ENCODE measurements at regions not wholly inside any gene's neighbourhood (a gene's known extent, or its start where the extent isn't known, plus 50 kb on each side); places are given as distances from the start of the nearest gene placed in this dataset.

- no peak overlapping the region for H3K27ac ChIP-seq (ENCODE audit: insufficient read depth, low read depth, low read length)
- CTCF ChIA-PET: no interaction called here
- H3K36me3 ChIP-seq (ENCODE audit: control insufficient read depth in 2 of 2, extremely low read depth in 1 of 2, insufficient read depth in 2 of 2, low read length in 2 of 2): no peaks in the 10 kb centered on the region
- TF ChIP-seq MYC (IDR thresholded peaks at IDR 0.05; ENCODE audit: low read depth, low read length) (no peak), JUN (IDR thresholded peaks at IDR 0.05; ENCODE audit: borderline replicate concordance, insufficient read depth, insufficient read length, low read depth) (no peak), CTCF (IDR thresholded peaks at IDR 0.05; ENCODE audit: extremely low read depth in 1 of 2, insufficient read depth in 1 of 2, low read depth in 1 of 2, low read length in 2 of 2) (no peak), MAX (IDR thresholded peaks at IDR 0.05; ENCODE audit: insufficient read depth, insufficient read length) (no peak), POLR2AphosphoS5 (IDR thresholded peaks at IDR 0.05; ENCODE audit: insufficient read depth, low read depth, low read length) (no peak), FOS (IDR thresholded peaks at IDR 0.05; ENCODE audit: borderline replicate concordance, insufficient read depth, low read length) (no peak), POLR2A (IDR thresholded peaks at IDR 0.05; ENCODE audit: low read depth, low read length) (no peak), GATA2 (IDR thresholded peaks at IDR 0.05; ENCODE audit: insufficient read depth, insufficient read length, low read depth, low read length) (no peak), EZH2 (IDR thresholded peaks at IDR 0.05; ENCODE audit: borderline replicate concordance, low read depth, low read length, severe bottlenecking) (no peak)
- H3K9me1 ChIP-seq (replicated peaks; ENCODE audit: control insufficient read depth, extremely low read depth, insufficient read depth, low read length): no peaks in the 10 kb centered on the region
- no peak overlapping the region for H2AFZ ChIP-seq (ENCODE audit: low read depth, low read length)
- intact Hi-C loops (cut with micrococcal nuclease): no loop called here
- no peak overlapping the region for H3K4me3 ChIP-seq (replicated peaks in 1 of 3; ENCODE audit: insufficient read depth in 1 of 3, low read depth in 1 of 3, low read length in 3 of 3)
- H3K27me3 ChIP-seq (ENCODE audit: control insufficient read depth in 2 of 2, insufficient read depth in 2 of 2, low read length in 2 of 2): no peaks in the 10 kb centered on the region
- BruUV-seq (replicated peaks): no TSS peak
- H3K4me1 ChIP-seq (ENCODE audit: control insufficient read depth, extremely low read depth, insufficient read depth, low read length): no peaks in the 10 kb centered on the region
- H3K9ac ChIP-seq (replicated peaks; ENCODE audit: extremely low read depth, insufficient read depth, low read length): no peak overlapping the region
- DNase-seq (ENCODE audit: low read depth, low spot score) (no peak), FAIRE-seq (no peak)
- dilution Hi-C loops (cut with MboI; ENCODE audit: extremely low pct_ligation_motif_present, low sequenced_read_pairs): no loop called here
- H4K20me1 ChIP-seq (replicated peaks; ENCODE audit: control insufficient read depth, extremely low read depth, insufficient read depth, low read length): no peaks in the 10 kb centered on the region
- no peaks in the 10 kb centered on the region for H3K9me3 ChIP-seq (replicated peaks; ENCODE audit: control insufficient read depth, insufficient read depth, low read length)
- POLR2A ChIA-PET: no interaction called here
- no peaks in the 10 kb centered on the region for H3K79me2 ChIP-seq (ENCODE audit: control insufficient read depth, insufficient read depth, low read length)
- no peak overlapping the region for H3K4me2 ChIP-seq (ENCODE audit: insufficient read depth, low read length)
Measured at GRCh38 chr2:186429104-186429503, 57.0 kb upstream of the ZC3H15 start.

Data from endothelial cell of umbilical vein (primary cell).